Right lobe of liver (tissue), 4 donors: ENCODE measurements at regions not wholly inside any gene's neighbourhood (a gene's known extent, or its start where the extent isn't known, plus 50 kb on each side); places are given as distances from the start of the nearest gene placed in this dataset.

ENCODE experiments used
- CTCF ChIP-seq, 4 donors: fragments of 200-600 bp in 3 of 4; fragments of 450-650 bp in 1 of 4; IDR thresholded peaks; one replicate each; pipeline versions ENCODE4 v1.5.1 to v1.8.0; 2016 to 2022; ENCODE audit warnings: antibody characterized with exemption in 4 of 4, mild to moderate bottlenecking in 2 of 4
- POLR2A ChIP-seq: fragments of 450-650 bp; IDR thresholded peaks from one replicate; pipeline ENCODE4 v1.6.1; 2017; ENCODE audit warnings: antibody characterized with exemption, mild to moderate bottlenecking
- donor health status: DM: no; HTN: no; CAD: no.
- donor health status: DM: no; HTN: no; CAD: no.
- donor health status: DM: no; HTN: yes; CAD: no.

GRCh38 chr10:110397856-110398255, 93.1 kb upstream of the SMNDC1 start:
- no peak for TF ChIP-seq CTCF (IDR thresholded peaks at IDR 0.05)
- no peak for TF ChIP-seq POLR2A
